Activated CD4-positive, alpha-beta T cell treated with anti-CD3 and anti-CD28 coated beads, Interleukin-2, Interleukin-6, amounts not matched to agents 100 ng/mL and 50 ng/mL, durations not matched to agents 16 hours and 8 hours (primary cell): ENCODE measurements at regions not wholly inside any gene's neighbourhood (a gene's known extent, or its start where the extent isn't known, plus 50 kb on each side); places are given as distances from the start of the nearest gene placed in this dataset.
"Not testable (repeated sequence)": the region's sequence is repeated elsewhere in the genome, so short reads cannot be mapped to it uniquely, and the experiment has no call there.

Experiments used
- DNase-seq: peaks from one replicate; pipeline ENCODE4 v3.0.0-alpha.2; 2020

GRCh38 chr1:8139383-8139782 lies 113.3 kb upstream of the ERRFI1 start:
- no peak for DNase-seq

- DNase-seq, result no peak
Measured at GRCh38 chr1:8138673-8139072, 112.6 kb upstream of the ERRFI1 start.

GRCh38 chr1:8137481-8138244 lies 111.6 kb upstream of the ERRFI1 start:
- DNase-seq, result no peak

GRCh38 chr1:8136766-8137165 lies 110.7 kb upstream of the ERRFI1 start:
- DNase-seq, result no peak

- no peak for DNase-seq
Measured at GRCh38 chr1:8135250-8135649, 109.1 kb upstream of the ERRFI1 start.

- DNase-seq, result no peak
Measured at GRCh38 chr1:8134546-8135235, 108.6 kb upstream of the ERRFI1 start.

- DNase-seq, result no peak
Measured at GRCh38 chr1:8133657-8134430, 107.7 kb upstream of the ERRFI1 start.

- DNase-seq, result no peak
Measured at GRCh38 chr1:8133190-8133589, 107.1 kb upstream of the ERRFI1 start.

- no peak for DNase-seq
Measured at GRCh38 chr1:8127171-8127641, 101.1 kb upstream of the ERRFI1 start.

- DNase-seq, result no peak
Measured at GRCh38 chr1:8122477-8123407, 96.6 kb upstream of the ERRFI1 start.

GRCh38 chr1:8122160-8122476 lies 96.0 kb upstream of the ERRFI1 start:
- DNase-seq, result no peak

GRCh38 chr1:8121261-8122159 lies 95.4 kb upstream of the ERRFI1 start:
- no peak for DNase-seq

- no peak for DNase-seq
Measured at GRCh38 chr1:8120693-8121260, 94.7 kb upstream of the ERRFI1 start.

- not testable (repeated sequence) for DNase-seq
Measured at GRCh38 chr1:8118736-8119135, 92.6 kb upstream of the ERRFI1 start.

- no peak for DNase-seq
Measured at GRCh38 chr1:8118031-8118451, 91.9 kb upstream of the ERRFI1 start.

GRCh38 chr1:8116894-8117264 lies 90.8 kb upstream of the ERRFI1 start:
- DNase-seq, result no peak

GRCh38 chr1:8115769-8116167 lies 89.7 kb upstream of the ERRFI1 start:
- DNase-seq, result no peak

GRCh38 chr1:8115031-8115768 lies 89.1 kb upstream of the ERRFI1 start:
- DNase-seq, result no peak

- DNase-seq, result no peak
Measured at GRCh38 chr1:8113262-8114220, 87.4 kb upstream of the ERRFI1 start.
